GM12874 (cell line): ENCODE measurements at regions not wholly inside any gene's neighbourhood (a gene's known extent, or its start where the extent isn't known, plus 50 kb on each side); places are given as distances from the start of the nearest gene placed in this dataset.

ENCODE experiments used
- CTCF ChIP-seq: IDR thresholded peaks from 2 replicates; pipeline ENCODE4 v1.5.1; 2011; ENCODE audit warnings: low read depth, mild to moderate bottlenecking, control low read depth, low read length, moderate library complexity; ENCODE audit not compliant: insufficient read depth

- no peak for TF ChIP-seq CTCF
Observed at GRCh38 chr9:119667163-119667562, 297.9 kb upstream of the BRINP1 start.

- no peak for TF ChIP-seq CTCF
Observed at GRCh38 chr9:119662329-119662728, 293.1 kb upstream of the BRINP1 start.

- no peak for TF ChIP-seq CTCF
Observed at GRCh38 chr9:119652931-119653330, 283.7 kb upstream of the BRINP1 start.

GRCh38 chr9:119649205-119649604 lies 280.0 kb upstream of the BRINP1 start:
- no peak for TF ChIP-seq CTCF

GRCh38 chr9:119639287-119639955 lies 270.2 kb upstream of the BRINP1 start:
- TF ChIP-seq CTCF = no peak

GRCh38 chr9:119634006-119634405 lies 264.8 kb upstream of the BRINP1 start:
- TF ChIP-seq CTCF = no peak

GRCh38 chr9:119611565-119611964 lies 242.3 kb upstream of the BRINP1 start:
- TF ChIP-seq CTCF = no peak
